Activated gamma-delta T cell treated with Interleukin-2 at 50 U/mL for 16 hours (primary cell): ENCODE measurements at regions not wholly inside any gene's neighbourhood (a gene's known extent, or its start where the extent isn't known, plus 50 kb on each side); places are given as distances from the start of the nearest gene placed in this dataset.
A peak's percentile ranks its signal among the peaks of the same experiment; 100 is the strongest.
"Not testable (repeated sequence)": the region's sequence is repeated elsewhere in the genome, so short reads cannot be mapped to it uniquely, and the experiment has no call there.

ENCODE experiments used
- DNase-seq: peaks from one replicate; pipeline ENCODE4 v3.0.0-alpha.2; 2020

DNA sequence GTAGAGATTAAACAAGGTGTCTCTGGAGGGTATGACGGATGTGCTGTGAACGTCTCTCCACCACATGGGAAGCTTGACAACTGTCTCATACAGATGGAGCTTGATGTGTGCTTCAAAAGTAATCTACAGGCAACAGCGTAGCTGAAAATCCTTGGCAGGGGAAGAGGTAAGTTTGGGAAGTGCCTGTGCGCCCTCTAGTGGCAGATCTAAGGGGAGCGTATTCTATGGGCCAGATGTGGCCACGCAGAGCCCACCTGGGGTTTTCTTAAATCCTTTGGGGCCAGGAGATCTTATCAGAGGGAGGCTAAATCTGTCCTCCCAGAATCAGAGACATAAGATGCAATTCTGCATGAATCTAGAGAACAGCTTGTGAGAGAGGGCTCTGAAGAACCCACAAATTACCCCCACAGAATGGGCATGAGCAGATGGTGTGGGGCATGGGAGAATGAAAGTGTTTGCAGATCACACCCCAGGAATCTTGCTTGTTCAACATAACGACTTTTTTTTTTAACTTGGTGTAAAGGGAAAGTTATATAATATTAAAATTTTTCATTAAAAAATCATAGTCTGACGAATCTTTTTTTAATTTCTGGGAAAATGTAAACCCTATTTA lies 91.2 kb upstream of the MPP7 start:
- DNase-seq = peak; percentile 60

GRCh38 chr10:28396331-28396730 lies 93.5 kb upstream of the MPP7 start:
- no peak for DNase-seq

GRCh38 chr10:28397229-28397628 lies 94.4 kb upstream of the MPP7 start:
- no peak for DNase-seq

DNA sequence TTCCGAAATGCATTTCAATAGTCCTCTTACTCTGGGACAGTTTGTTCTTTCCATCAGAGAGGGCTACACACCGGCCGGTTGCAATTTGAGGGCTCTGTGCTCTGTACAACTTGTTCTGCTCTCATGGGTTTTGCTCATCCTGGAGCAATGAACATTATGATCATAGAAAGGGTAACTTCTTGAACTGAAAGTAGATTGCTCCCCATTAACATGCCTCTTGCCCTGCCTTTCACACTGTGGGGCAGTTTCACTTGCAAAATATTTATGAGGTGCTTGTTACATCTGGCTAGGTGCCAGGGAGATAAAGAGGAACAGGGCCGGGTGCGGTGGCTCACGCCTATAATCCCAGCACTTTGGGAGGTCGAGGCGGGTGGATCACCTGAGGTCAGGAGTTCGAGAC lies 97.3 kb upstream of the MPP7 start:
- DNase-seq = no peak

- DNase-seq = no peak
Observed at GRCh38 chr10:28400681-28401080, 97.8 kb upstream of the MPP7 start.

DNA sequence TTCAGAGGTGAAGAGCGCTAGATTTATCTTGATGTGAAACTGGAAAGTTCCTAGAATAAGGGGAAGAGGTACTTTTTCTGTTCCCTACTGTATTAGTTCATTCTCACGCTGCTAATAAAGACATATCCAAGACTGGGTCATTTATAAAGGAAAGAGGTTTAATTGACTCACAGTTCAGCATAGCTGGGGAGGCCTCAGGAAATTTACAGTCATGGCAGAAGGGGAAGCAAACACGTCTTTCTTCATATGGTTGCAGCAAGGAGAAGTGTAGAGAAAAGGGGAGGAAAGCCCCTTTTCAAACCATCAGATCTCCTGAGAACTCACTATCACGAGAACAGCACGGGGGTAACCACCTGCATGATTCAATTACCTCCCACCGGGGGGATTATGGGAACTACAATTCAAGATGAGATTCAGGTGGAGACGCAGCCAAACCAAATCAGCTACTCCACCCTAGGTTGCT lies 99.8 kb upstream of the MPP7 start:
- DNase-seq = not testable (repeated sequence)

DNA sequence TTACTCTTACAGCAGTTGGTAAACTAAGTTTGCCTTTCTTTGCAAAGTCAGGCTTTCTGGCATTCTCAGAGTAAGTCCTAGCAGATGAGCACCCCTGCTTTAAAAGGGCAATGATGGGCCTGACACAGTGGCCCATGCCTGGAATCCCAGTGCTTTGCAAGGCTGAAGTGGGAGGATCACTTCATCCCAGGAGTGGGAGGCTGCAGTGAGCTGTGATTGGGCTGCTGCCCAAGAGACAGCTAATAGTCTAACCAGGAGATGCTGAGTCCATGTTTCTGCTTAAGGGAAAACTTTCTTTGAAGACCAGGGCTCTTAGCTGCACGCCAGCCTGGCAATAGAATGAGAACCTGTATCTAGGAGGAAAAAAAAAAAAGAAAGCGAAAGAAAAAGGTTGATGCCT lies 100.2 kb upstream of the MPP7 start:
- no peak for DNase-seq

DNA sequence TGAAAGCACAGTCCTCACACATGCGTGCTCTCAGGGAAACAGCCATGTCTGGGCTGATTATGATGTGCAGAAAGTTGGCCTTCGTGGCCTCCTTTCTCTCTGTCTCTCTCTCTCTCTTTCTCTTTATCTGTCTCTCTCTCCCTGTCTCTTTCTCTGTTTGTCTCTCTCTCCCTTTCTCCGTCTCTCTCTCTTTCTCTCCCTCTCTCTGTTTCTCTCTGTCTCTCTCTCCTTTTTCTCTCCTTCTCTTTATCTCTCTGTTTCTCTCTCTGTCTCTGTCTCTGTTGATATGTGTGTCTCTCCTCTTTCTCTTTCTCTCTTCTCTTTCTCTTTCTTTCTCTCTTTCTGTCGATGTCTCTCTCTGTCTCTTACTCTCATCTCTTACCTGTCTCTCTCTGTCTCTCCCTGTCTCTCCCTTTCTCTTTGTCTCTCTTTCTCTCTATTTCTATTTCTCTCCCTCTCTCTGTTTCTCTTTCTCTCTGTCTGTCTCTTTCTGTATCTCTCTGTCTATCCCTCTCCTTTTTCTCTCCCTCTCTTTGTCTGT lies 105.4 kb upstream of the MPP7 start:
- DNase-seq = no peak

- DNase-seq = no peak
Observed at GRCh38 chr10:28410420-28411135, 107.7 kb upstream of the MPP7 start.

DNA sequence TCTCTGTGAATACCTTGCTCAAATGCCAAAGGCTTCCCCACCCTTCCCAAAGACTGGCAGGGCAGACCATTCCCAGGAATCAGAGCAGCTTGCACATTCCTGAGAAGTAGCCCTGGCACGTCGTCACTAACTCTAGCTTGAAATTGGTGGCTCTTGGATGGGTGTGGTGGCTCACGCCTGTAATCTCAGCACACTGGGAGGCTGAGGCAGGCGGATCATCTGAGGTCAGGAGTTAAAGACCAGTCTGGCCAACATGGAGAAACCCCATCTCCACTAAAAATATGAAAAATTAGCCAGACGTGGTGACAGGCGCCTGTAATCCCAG lies 108.2 kb upstream of the MPP7 start:
- no peak for DNase-seq

- DNase-seq = no peak
Observed at GRCh38 chr10:28411648-28412047, 108.8 kb upstream of the MPP7 start.

DNA sequence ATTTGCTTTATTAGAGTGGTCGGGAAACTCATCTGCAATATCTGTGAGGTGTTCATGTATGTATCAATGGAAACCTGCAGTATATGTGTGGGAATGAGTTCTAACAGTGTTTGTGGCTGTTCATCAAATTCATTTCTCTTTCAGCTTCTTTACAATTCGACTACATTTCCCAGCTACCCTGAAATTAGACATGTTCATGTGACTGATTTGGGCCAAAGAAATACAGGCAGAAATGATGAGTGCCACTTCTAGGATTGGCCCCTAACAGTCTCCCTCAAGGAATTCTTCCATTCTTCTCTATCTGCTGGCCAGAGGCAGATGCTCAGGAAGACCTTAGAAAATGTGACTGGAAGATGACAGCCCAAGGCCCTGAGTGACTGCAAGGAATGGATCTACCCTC lies 114.8 kb upstream of the WAC start:
- DNase-seq = no peak

GRCh38 chr10:28425422-28425821 lies 107.5 kb upstream of the WAC start:
- no peak for DNase-seq

GRCh38 chr10:28426392-28427159 lies 106.3 kb upstream of the WAC start:
- DNase-seq = no peak

GRCh38 chr10:28427376-28427775 lies 105.5 kb upstream of the WAC start:
- DNase-seq = no peak

DNA sequence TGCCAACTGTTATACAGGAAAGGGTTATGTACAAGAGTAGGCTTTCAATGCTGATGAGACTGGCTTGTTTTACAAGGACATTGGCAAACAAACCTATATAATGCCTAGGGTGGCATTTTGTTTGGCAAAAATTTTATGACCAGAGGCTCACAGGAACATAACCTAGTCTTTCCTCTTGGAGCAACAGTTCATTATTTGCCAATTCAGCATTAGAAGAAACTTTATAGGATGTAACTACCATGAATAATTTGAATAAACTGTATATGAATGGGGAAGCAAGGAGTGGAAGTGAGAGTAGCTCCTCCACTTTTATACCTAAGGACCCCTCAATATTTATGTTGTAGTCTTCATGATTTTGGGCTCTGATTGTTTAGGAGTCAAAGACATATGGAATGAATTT lies 103.9 kb upstream of the WAC start:
- DNase-seq = no peak

DNA sequence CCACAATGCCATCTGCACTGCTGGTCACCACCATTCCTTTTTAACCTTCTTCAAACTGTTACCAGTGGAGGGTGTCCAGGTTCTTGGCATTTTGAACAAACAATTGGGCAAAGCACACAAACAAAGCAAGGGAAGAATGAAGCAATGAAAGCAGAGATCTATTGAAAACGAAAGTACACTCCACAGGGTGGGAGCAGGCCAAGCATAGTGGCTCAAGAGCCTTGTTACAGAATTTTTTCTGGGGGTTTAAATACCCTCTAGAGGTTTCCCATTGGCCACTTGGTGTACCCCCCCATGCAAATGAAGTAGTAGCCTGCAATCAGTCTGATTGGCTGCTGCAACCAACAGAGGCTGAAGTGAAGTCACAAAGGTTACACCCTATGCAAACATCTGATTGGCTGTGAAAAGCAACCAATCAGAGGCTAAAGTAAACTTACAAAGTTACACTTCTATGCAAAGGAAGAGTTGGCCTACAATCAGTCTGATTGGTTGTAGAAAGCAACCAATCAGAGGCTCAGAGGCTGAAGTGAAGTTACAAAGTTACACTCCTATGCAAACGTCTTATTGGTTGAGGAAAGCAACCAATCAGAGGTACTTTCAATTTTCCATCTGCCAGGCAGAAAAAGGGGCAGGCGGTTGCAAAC lies 103.2 kb upstream of the WAC start:
- DNase-seq = no peak

GRCh38 chr10:28431139-28431538 lies 101.8 kb upstream of the WAC start:
- DNase-seq = no peak

- DNase-seq = peak; percentile 8
Observed at GRCh38 chr10:28432210-28432676, 100.7 kb upstream of the WAC start.

GRCh38 chr10:28434063-28434462 lies 98.9 kb upstream of the WAC start:
- DNase-seq = no peak

- DNase-seq = no peak
Observed at GRCh38 chr10:28442403-28442802, 90.5 kb upstream of the WAC start.

- DNase-seq = no peak
Observed at GRCh38 chr10:28444031-28444430, 88.9 kb upstream of the WAC start.

GRCh38 chr10:28445516-28445915 lies 87.4 kb upstream of the WAC start:
- DNase-seq = no peak
